Skeletal muscle tissue (tissue), 3 donors: ENCODE measurements at regions not wholly inside any gene's neighbourhood (a gene's known extent, or its start where the extent isn't known, plus 50 kb on each side); places are given as distances from the start of the nearest gene placed in this dataset.
"Not testable (repeated sequence)": the region's sequence is repeated elsewhere in the genome, so short reads cannot be mapped to it uniquely, and the experiment has no call there.

ENCODE experiments used
- H3K27ac ChIP-seq: one replicate; pipeline ENCODE4 v1.7.0; 2013; ENCODE audit warnings: mild to moderate bottlenecking, low read depth, low read length, inconsistent platforms
- H3K27me3 ChIP-seq, 3 donors: one replicate each; pipeline ENCODE4 v1.7.0; 2013; ENCODE audit warnings: low read length in 3 of 3; ENCODE audit not compliant: control insufficient read depth in 3 of 3, insufficient read depth in 3 of 3
- H3K36me3 ChIP-seq, 3 donors: one replicate each; pipeline ENCODE4 v1.7.0; 2013; ENCODE audit warnings: low read length in 3 of 3; ENCODE audit not compliant: control insufficient read depth in 3 of 3, insufficient read depth in 3 of 3
- H3K4me1 ChIP-seq, 3 donors: one replicate each; pipeline ENCODE4 v1.7.0; 2013; ENCODE audit warnings: low read length in 3 of 3, mild to moderate bottlenecking in 3 of 3; ENCODE audit not compliant: control insufficient read depth in 3 of 3, insufficient read depth in 3 of 3
- H3K4me3 ChIP-seq, 3 donors: one replicate each; pipeline ENCODE4 v1.7.0; 2013; ENCODE audit warnings: low read length in 3 of 3
- H3K9ac ChIP-seq, 3 donors: one replicate each; pipeline ENCODE4 v1.7.0; 2013; ENCODE audit warnings: low read length in 3 of 3, mild to moderate bottlenecking in 3 of 3, moderate library complexity in 2 of 3, low read depth in 1 of 3
- H3K9me3 ChIP-seq, 3 donors: one replicate each; pipeline ENCODE4 v1.7.0; 2013; ENCODE audit warnings: low read length in 3 of 3; ENCODE audit not compliant: control insufficient read depth in 3 of 3
- donor health status: Osteomylitis.

DNA sequence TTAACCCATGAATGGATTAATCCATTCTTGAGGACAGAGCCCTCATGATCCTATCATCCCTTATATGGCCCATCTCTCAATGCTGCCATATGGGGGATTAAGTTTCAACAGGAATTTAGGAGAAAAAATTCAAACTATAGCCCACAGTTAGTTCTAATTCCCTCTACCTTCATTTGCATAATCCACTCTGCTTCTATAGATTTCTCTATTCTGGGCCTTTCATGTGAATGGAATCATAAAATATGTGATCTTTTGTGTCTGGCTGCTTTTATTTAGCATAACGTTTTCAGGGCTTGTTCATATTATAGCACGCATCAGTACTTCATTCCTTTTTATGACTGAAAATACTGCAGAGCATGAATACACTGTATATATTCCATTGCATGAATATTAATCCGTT, 55.4 kb downstream of the CTSL start:
- Histone ChIP-seq H3K27me3 (no peaks in the 10 kb centered on the region), H3K9ac (no peak overlapping the region), H3K27ac (no peak overlapping the region), H3K4me3 (no peak overlapping the region), H3K4me1 (no peaks in the 10 kb centered on the region), H3K36me3 (no peaks in the 10 kb centered on the region), H3K9me3 (no peaks in the 10 kb centered on the region)

DNA sequence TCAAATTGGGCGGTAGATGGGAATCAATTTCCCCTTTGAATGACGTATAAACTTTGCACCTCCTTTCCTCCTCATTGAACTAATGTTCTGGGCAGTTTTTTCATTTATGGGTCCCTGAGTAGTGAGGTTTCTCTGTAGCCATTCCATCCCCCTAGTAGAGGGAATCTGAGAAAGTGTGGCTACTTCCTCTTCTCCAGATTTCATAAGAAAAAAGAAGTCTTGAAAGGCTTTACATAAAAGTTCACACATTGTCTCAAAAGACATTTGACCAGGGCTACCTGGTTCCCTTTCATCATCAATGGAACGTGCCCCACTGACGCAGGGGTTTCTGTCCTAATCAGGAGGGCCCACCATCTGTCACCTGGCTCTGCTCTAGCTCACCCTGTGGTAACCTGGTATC, 57.3 kb downstream of the CTSL start:
- no peaks in the 10 kb centered on the region for H3K27me3 ChIP-seq
- H3K4me3 ChIP-seq: no peak overlapping the region
- no peaks in the 10 kb centered on the region for H3K9me3 ChIP-seq
- H3K27ac ChIP-seq: no peak overlapping the region
- no peaks in the 10 kb centered on the region for H3K36me3 ChIP-seq
- H3K9ac ChIP-seq: no peak overlapping the region
- no peaks in the 10 kb centered on the region for H3K4me1 ChIP-seq

DNA sequence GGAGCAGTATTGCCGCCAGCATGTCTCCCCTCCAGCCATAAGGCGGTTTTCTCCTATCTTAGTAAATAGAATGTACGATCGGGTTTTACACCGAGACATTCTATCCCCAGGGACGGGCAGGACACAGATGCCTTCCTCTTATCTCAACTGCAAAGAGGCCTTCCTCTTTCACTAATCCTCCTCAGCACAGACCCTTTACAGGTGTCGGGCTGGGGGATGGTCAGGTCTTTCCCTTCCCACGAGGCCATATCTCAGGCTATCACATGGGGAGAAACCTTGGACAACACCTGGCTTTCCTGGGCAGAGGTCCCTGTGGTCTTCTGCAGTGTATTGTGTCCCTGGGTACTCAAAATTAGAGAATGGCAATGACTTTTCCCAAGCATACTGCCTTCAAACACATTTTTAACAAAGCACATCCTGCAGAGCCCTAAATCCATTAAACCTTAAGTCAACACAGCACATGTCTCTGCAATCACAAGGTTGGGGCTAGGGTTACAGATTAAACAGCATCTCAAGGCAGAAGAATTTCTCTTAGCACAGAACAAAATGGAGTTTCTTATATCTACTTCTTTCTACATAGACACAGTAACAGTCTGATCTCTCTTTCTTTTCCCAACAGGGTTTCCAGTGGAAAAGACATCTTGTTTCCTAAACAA, 59.5 kb downstream of the CTSL start:
- not testable (repeated sequence) for H3K36me3 ChIP-seq, H3K27ac ChIP-seq

DNA sequence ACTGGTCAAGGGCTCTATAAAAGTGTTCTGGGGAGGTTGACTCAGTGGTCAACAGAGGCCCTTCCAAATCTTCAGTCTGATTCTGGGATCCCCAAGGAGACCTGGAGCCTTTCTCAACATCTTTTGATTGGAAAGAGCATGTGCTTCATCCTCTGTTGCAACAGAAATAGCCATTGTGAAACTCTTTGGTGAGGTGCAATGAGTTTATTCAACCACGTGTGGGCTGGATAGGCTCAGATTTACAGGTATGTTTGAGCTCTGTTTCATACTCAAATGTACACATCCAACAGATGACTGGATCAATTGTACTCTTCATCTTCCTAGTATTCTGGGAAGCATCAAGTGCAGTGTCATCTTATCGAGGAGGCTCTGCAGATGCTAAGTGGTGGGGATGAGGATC, 60.5 kb downstream of the CTSL start:
- no peaks in the 10 kb centered on the region for H3K36me3 ChIP-seq
- no peak overlapping the region for H3K4me3 ChIP-seq
- H3K27me3 ChIP-seq: no peaks in the 10 kb centered on the region
- H3K27ac ChIP-seq: no peak overlapping the region
- no peak overlapping the region for H3K9ac ChIP-seq
- H3K9me3 ChIP-seq: no peaks in the 10 kb centered on the region
- H3K4me1 ChIP-seq: no peaks in the 10 kb centered on the region

More for the DNA sequence above, 59.5 kb downstream of the CTSL start:
- not testable (repeated sequence) for H3K27me3 ChIP-seq, H3K4me1 ChIP-seq, H3K4me3 ChIP-seq, H3K9me3 ChIP-seq, H3K9ac ChIP-seq

DNA sequence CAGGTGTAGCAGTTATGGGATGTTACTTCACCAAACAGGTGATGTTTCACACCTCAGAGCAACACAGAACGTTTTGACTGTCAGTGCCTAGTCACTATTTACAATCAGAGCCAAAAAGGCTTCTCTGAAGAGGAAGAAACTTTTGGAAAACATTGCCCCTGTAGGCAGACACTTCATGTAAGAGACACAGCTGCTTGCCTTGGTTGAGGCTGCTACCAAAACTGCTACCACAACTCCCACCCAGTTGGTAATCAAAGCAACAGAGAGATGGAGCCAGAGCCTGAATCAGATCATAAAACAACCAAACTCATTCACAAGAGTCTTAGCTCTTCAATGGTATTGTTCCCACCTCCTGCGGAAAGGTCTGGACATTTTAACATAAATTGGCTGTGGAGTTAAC, 61.0 kb downstream of the CTSL start:
- Histone ChIP-seq H3K4me3 (no peak overlapping the region), H3K4me1 (no peaks in the 10 kb centered on the region), H3K9me3 (no peaks in the 10 kb centered on the region), H3K9ac (no peak overlapping the region), H3K27ac (no peak overlapping the region), H3K27me3 (no peaks in the 10 kb centered on the region), H3K36me3 (no peaks in the 10 kb centered on the region)

DNA sequence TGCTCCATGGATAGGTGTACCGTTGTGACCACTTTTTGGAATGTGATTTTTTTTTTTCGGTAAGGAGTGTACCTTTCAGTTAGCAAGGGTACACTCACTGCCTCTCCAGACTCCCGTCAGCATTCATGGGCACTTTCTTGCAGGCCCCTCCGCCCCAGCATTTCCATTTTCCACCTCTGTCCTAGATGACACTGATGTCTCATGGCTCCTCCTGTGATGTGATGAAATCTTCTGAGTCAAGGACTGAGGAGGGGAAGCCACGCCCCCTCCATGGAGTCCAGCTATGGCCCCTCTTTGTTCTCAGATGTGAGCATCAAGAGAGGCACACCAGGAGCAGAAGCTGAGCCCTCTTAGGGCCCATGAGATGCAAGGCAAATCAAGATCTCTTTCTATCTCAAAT, 61.8 kb downstream of the CTSL start:
- H3K27ac ChIP-seq: no peak overlapping the region
- no peaks in the 10 kb centered on the region for H3K9me3 ChIP-seq
- H3K36me3 ChIP-seq: no peaks in the 10 kb centered on the region
- no peaks in the 10 kb centered on the region for H3K27me3 ChIP-seq
- no peak overlapping the region for H3K9ac ChIP-seq
- H3K4me1 ChIP-seq: no peaks in the 10 kb centered on the region
- H3K4me3 ChIP-seq: no peak overlapping the region

DNA sequence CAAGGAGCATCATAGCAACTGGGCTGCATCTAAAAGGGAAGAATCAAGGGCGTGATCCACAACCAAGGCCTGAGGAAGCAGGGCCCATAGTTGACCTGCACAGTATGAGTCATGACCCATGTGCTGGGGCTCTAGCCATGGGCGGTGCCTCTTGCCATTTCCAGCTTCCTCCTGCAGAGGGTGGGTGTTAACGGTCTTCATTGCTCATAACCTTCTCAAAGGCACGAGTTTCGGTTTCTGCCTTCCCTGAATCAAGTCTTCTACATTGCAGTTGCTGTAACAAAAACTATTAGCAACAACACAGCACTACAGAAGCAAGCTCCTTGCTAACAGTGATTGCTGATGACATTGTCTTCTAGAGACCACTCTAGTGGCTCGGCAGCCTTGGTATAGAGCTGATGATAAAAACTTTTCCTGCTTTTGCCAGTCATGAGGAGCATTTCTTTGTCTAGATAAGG, 66.9 kb downstream of the CTSL start:
- Histone ChIP-seq H3K4me3 (no peak overlapping the region), H3K27ac (peak overlapping the region; percentile 75), H3K9ac (no peak overlapping the region), H3K36me3 (no peaks in the 10 kb centered on the region), H3K27me3 (peaks cover 0 to 4% (median 0%) of the 10 kb centered on the region in 3 donors), H3K9me3 (no peaks in the 10 kb centered on the region), H3K4me1 (peaks cover 0 to 4% (median 0%) of the 10 kb centered on the region in 3 donors)

DNA sequence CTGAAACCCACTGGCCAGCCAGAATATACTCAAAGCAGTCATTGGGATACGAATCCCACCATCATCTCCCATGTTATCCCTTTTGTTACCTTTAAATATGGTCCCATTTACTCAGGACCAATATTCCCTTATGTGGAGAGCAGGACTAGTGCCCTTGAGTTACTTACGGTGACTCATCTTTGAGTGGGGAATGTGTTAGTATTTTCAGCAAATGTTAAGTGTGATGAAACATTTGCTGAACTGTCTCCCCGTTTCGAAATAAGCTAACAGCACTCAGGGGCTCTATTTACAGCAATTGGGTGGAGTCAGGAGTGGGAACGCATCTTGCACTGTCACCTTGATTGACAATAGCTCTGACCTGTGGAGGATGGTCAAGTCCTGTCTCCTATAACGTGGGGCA, 67.4 kb downstream of the CTSL start:
- H3K4me1 ChIP-seq: peaks cover 0 to 4% (median 0%) of the 10 kb centered on the region in 3 donors
- H3K27me3 ChIP-seq: peaks cover 0 to 4% (median 0%) of the 10 kb centered on the region in 3 donors
- no peaks in the 10 kb centered on the region for H3K36me3 ChIP-seq
- H3K4me3 ChIP-seq: no peak overlapping the region
- H3K9me3 ChIP-seq: no peaks in the 10 kb centered on the region
- no peak overlapping the region for H3K9ac ChIP-seq
- H3K27ac ChIP-seq: peak overlapping the region; percentile 75

DNA sequence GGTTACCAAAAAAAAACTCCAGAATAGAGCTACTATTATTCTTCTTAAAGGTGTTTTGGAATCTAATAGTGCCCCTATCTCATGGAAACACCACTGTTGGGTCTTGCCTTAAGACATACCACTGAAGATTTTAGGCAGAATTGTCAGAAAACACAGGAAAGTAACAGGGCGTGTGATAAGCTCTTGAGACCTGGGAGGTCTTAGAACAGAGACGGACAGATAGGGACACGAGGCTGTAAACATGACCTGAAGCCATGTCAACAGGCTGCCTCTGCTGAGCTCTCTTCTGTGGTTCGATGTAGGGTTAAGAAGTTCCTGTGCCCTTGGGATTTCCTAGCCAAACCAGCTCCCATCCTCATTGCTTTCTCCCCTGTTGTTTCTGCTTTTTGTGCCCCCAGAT, 69.3 kb downstream of the CTSL start:
- no peaks in the 10 kb centered on the region for H3K36me3 ChIP-seq
- H3K27me3 ChIP-seq: peaks cover 0 to 4% (median 0%) of the 10 kb centered on the region in 3 donors
- no peak overlapping the region for H3K27ac ChIP-seq
- H3K9me3 ChIP-seq: no peaks in the 10 kb centered on the region
- no peak overlapping the region for H3K9ac ChIP-seq
- H3K4me1 ChIP-seq: peaks cover 0 to 4% (median 0%) of the 10 kb centered on the region in 3 donors
- no peak overlapping the region for H3K4me3 ChIP-seq

DNA sequence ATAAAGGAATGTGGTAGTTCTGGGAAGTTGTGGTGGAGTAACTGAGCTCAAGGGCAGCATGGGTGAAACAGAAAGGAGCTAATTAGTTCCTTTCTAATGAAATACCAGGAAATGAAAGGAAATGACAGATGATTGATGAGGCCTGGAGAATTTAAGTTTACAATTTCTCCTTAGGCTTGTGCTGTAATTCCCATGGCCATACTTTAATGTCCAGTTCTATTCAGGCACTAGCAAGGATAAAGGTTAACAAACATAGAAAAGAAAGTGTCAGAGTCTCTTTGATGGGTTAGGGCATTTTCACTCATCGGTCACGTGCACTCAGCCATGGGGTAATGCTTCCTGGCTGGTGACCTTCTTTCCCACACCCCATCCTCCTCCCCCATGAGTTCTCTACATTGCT, 70.3 kb downstream of the CTSL start:
- no peak overlapping the region for H3K9ac ChIP-seq
- H3K27me3 ChIP-seq: peaks cover 0 to 4% (median 0%) of the 10 kb centered on the region in 3 donors
- H3K27ac ChIP-seq: no peak overlapping the region
- H3K9me3 ChIP-seq: no peaks in the 10 kb centered on the region
- no peak overlapping the region for H3K4me3 ChIP-seq
- H3K4me1 ChIP-seq: peaks cover 0 to 4% (median 0%) of the 10 kb centered on the region in 3 donors
- no peaks in the 10 kb centered on the region for H3K36me3 ChIP-seq
